CD4-positive, alpha-beta T cell treated with Interleukin-17A for 4 hours (primary cell): ENCODE measurements at regions not wholly inside any gene's neighbourhood (a gene's known extent, or its start where the extent isn't known, plus 50 kb on each side); places are given as distances from the start of the nearest gene placed in this dataset.
"Not testable (repeated sequence)": the region's sequence is repeated elsewhere in the genome, so short reads cannot be mapped to it uniquely, and the experiment has no call there.

Experiments used
- DNase-seq: peaks from one replicate; pipeline ENCODE4 v3.0.0-alpha.2; 2020; ENCODE audit warnings: mixed read lengths

GRCh38 chr2:8115456-8115855, 566.4 kb upstream of the ID2 start:
- DNase-seq: no peak

DNA sequence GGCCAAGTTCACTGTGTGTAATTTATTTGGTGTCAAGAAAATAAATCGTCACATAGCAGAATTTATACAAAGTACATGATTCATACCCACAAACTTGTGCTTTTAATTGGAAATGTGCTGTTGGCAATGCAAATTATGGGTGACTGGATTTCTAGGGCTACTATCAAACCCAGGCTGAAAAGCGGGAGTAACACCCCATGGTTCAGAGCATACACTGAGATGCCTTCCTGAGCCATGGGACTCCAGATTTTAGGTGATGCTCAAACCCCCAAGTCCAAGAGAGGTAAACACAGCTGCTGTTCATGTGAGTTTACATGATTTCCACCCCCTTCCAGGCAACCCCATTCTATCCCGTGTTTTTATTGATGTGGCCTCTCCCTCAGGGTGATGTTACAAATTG, 565.9 kb upstream of the ID2 start:
- DNase-seq: no peak

GRCh38 chr2:8116661-8117060, 565.2 kb upstream of the ID2 start:
- no peak for DNase-seq

GRCh38 chr2:8118940-8119781, 562.7 kb upstream of the ID2 start:
- no peak for DNase-seq

DNA sequence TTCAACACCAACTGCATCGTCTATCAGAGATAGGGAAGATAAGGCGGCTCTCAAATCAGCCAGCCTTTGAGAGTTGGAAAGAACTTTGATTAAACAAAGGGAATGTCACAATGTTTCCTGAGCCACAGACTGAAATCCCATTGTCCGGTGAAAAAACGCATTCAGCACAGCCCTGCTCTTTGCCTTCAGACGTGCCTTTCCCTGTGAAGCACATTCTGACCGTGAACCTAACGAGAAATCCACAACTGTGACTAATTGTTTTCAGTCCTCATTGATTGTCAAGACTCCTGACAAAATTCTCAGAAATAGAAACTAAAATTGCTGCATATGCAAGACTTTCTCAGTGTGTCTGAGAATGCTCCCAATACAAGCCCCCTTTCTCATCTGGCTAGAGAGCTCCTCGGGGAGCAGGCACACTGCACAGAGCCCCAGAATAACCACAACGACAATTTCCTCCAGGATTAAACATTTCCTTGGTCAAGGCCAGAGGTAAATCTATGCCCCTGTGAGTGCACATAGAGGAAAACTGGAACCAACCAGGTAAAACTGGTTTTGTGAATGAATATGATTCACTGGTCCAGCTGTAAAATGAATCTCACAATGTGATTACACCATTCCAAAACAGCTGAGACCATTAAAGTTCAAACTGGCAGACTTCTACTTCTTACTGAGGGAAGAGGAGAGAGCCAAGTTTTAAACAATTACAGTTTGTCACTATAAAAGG, 561.9 kb upstream of the ID2 start:
- DNase-seq: no peak

DNA sequence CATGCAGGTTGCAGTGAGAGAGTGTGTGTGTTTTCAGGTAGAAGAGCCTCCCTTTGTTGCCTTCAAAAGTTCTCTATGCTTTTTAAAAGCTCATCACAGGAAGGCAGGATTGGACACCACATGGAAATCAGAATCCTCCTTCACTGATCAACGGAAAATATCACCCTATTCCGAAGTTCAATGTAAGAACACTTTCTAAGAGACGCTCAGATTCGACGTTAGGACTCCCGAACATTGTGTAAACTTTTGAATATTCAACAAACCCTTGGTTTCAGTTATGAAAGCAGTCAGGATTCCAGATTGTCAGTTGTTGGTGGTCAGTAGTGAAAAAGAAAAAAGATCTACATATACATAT, 561.4 kb upstream of the ID2 start:
- DNase-seq: no peak

DNA sequence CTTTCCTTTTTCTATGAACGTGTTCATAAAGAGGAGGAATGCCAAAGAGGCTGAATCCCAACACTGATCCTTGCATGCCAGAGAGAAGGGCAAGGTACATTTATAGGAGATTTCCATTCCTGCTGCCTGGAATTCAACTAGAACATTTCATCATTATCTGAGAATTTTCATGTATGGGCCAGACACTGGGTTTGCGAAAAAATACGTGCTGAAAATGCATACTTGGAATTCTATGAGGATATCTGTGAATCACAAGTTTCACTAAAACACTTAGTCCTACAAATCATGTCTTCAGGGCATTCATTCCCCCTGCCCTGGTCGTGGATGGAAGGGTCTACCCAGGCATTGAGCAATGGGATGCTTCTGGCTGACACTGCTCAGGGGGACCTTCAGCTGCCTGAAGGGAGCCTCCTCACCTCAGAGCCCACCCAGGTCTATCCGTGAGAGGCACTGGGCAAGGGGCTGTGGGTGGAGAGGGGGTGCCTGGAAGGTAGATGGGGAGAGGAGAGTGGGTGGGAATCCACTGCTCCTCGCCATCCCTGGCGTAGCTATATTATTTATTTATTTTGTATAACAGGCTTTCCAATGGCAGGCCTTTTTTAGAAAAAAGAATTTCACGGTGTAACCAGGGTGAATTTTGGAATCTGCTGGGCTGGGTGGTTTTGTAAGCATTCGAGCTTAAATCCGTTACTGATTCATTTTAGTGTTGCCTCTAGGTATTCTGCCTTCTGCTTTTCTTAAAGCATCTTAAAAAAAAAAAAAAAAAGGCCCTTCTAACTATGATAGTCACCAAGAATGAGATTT, 560.6 kb upstream of the ID2 start:
- DNase-seq: no peak

- DNase-seq: no peak
Observed at GRCh38 chr2:8121826-8122513, 559.9 kb upstream of the ID2 start.

GRCh38 chr2:8122520-8122919, 559.3 kb upstream of the ID2 start:
- no peak for DNase-seq

DNA sequence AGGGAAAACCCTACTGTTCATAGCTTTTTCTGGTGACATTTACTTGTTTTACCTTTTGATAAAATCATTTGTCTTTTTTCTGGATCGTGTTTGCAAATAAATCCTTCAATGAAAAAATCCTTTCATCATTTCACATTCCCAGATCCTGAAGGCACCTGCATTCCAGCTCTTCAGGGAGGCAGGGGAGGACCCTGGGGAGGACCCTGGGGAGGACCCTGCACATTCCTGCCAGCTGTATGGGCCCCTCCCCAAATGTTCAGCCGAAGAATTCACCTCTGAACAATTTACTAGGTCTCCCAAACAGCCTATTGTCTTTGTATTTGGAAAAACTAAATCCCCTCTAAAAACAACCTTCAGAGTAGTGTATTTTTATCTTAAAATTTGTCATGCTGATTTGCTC, 558.4 kb upstream of the ID2 start:
- no peak for DNase-seq

DNA sequence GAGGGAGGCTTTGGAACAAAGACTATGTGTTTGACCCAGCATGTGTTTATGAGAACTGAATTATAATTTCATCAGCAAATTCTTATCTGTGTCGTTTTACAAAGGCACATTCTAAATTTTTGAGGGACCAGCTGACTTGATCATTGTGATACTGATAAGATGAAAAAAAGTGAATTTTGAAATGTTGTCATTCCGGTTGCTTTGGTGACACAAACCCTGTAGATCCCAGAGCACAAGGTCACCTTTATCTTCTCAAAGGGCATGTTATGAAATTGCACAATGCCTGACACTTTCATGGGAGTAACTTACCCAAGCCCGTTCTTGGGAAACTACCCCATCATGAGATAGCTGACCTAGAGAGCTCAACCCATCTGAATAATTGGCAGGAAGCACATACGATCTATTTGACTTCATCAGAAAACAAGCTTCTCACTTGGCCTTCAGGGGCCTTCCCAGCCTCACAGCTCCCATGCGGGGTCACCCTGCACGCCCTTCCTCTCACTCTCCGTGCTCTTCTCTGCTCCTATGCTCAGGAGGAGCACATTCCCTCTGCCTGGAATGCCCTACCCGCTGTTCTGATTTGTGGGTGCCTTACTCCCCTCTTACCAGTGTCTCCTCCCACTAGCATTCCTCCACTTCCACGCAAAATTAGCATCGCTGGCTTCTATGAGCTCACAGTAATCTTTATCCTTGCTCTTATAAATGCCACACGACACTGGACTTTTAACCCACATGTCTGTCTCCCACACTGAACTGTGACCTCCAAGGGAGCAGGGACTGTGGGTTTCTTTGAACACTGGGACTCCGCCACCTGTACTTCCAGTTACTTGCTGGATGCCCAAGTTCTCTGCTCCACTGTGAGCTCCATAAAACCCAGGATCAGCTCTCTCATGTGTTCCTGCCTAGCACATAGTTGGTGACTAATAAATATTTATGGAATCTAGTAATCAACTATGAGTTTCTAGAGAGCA, 555.8 kb upstream of the ID2 start:
- DNase-seq: no peak

- no peak for DNase-seq
Observed at GRCh38 chr2:8126783-8127182, 555.1 kb upstream of the ID2 start.

DNA sequence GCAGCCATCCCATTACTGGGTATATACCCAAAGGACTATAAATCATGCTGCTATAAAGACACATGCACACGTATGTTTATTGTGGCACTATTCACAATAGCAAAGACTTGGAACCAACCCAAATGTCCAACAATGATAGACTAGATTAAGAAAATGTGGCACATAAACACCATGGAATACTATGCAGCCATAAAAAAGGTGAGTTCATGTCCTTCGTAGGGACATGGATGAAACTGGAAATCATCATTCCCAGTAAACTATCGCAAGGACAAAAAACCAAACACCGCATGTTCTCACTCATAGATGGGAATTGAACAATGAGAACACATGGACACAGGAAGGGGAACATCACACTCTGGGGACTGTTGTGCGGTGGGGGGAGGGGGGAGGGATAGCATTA, 550.4 kb upstream of the ID2 start:
- DNase-seq: not testable (repeated sequence)

- DNase-seq: no peak
Observed at GRCh38 chr2:8132351-8132831, 549.5 kb upstream of the ID2 start.

DNA sequence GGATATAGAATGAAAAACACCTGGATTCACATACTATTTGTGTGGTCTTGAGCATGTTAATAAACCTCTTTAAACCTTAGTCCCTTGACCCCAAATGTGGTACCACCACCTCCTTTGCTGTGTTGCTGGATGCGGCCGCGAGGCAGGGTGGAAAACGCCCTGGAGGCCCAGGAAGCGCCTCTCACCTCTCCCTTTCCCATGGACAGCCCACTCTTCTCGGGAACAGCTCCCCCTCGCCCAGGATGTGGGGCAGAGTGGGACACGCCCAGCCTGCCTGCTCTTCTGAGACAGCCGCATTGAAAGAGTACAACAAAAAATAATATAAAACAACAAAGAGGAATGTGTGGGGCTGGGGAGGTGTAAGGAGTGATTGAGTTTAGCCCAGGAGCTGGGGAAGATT, 549.0 kb upstream of the ID2 start:
- DNase-seq: no peak

DNA sequence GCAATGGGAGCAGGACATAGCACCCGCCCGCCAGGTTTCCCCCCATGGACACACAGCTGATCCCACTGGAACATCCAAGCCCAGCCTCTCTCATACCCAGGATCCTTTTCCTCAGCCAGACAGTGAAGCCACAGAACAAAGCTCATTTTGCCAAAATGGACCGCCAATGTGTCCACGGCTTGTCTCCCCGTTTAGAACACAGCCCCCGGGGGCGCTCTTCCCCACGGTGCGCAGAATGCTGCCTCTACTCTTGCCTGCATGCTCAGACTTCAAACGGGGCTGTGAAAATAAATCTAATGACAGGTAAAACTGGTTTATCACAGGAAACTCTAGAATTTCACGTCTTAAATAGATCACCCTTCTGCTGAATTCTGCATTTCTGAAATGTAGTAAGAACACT, 548.5 kb upstream of the ID2 start:
- DNase-seq: no peak

- no peak for DNase-seq
Observed at GRCh38 chr2:8133913-8134472, 547.9 kb upstream of the ID2 start.

- no peak for DNase-seq
Observed at GRCh38 chr2:8134473-8134932, 547.4 kb upstream of the ID2 start.

DNA sequence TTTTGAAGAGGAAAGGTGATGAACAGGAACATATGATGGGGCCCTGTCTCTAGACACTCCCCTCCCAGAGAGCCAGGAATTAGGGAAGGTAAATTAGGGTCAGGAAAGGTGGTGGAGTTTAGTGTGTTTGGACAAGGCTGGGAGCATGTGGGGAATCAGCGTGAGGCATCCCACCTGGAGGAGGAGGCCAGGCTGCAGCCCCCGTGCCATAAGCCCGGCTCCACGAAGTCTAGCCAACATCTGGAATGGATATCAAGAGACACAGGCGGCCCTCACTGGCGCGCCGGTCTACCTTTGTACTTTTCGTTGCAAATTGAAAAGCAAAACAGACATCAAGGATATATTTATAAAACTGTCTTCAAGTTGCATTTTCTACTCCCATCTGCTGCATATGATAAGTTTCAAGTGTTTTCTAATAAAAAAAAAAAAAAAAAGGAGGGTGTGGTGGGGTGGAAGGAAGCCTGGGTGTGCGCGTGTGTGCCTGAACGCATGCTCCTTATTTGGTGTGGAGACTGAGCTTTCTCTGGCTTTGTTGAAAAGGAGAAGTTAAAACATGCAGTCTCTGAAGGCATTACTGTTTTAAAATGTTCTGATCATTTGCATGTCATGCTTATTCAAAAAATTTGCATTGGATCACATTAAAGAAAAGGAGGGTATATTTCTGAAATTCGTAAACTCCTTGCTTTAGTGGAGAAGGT, 546.7 kb upstream of the ID2 start:
- no peak for DNase-seq

- DNase-seq: no peak
Observed at GRCh38 chr2:8137801-8138200, 544.1 kb upstream of the ID2 start.

DNA sequence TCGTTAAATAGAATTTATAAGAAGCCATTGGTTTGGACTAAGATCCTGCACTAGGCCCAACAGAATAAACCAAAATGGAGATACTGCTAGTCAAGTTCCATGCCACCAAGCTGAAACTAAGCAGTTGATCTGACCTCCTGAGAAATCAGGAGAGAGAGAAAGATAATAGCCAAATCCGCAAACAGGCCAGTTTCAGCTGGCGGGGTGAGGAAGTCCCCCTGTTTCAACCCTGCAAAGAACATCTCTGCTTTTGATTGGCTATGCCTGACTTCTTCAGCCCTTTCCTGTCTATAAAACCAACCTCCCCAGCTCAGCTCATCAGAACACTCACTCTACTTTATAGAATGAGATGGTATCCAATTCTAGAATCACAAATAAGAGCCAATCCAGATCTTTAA, 543.3 kb upstream of the ID2 start:
- no peak for DNase-seq
